ENCODE measurements at regions not wholly inside any gene's neighbourhood (a gene's known extent, or its start where the extent isn't known, plus 50 kb on each side); places are given as distances from the start of the nearest gene placed in this dataset.
"Not testable (repeated sequence)": the region's sequence is repeated elsewhere in the genome, so short reads cannot be mapped to it uniquely, and the experiment has no call there.

DNA sequence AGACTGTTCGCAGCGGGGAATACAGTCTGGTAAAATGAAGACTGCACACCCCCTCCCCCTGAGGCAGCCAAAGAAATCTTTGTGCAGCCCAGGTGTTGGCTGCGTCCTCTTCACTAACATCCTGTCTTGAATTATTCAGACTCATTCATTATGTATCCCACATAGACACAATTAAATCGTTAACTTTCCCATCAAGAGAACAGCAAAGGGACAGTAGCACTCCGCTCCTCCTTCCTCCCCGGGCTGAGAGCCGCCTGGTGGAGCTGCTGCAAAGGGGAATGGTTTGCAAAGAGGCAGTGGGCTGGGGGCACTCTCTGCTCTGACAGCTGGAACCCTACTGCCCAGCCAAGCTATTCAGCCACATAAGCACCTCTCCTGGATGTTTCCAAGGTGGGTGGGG, 290.0 kb upstream of the SOX9 start:
- no peak for DNase-seq (ENCODE audit: low read depth in 4 of 4, low spot score in 2 of 4)

DNA sequence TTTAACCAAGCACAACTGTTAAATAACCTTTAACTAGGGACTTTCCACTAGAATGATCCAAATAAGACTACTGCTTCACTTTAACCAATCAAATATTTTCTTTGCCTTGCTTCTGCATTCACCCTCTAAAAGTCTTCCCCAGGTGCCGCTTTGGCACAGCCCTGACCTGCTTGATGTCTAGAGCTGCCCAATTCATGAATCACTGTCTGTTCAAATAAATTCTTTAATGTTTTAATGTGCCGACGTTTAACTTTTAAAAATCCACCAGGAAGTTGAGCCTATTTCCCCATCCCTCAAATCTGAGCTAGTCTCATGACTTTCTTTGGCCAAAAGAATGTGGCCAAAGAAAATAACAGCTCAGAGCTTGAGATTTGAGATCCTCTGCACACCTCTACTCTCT, 277.8 kb upstream of the SOX9 start:
- no peak for DNase-seq (ENCODE audit: low read depth in 4 of 4, low spot score in 2 of 4)

DNA sequence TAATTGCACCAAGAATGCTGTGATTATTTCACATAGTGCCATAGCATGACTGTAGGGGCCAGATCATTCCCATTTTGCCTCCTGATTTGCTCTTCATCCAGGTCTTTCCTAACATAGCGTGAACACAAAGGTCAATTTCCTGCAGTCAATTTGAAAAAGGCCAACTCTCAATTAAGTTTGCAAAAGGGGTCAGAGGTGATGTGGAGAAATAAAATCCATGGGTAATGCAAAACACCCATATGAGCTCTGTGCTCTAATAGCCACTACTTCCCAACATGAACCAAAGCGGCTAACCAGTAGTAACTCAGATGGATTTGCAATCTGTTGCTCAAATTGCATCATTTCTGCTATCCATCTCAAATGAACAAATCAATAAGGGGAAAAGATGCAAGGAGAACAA, 275.5 kb upstream of the SOX9 start:
- DNase-seq (ENCODE audit: low read depth in 4 of 4, low spot score in 2 of 4) = no peak

- DNase-seq (ENCODE audit: low read depth in 4 of 4, low spot score in 2 of 4) = no peak
These were observed 274.2 kb upstream of the SOX9 start for GRCh38 chr17:71846561-71847110.

DNA sequence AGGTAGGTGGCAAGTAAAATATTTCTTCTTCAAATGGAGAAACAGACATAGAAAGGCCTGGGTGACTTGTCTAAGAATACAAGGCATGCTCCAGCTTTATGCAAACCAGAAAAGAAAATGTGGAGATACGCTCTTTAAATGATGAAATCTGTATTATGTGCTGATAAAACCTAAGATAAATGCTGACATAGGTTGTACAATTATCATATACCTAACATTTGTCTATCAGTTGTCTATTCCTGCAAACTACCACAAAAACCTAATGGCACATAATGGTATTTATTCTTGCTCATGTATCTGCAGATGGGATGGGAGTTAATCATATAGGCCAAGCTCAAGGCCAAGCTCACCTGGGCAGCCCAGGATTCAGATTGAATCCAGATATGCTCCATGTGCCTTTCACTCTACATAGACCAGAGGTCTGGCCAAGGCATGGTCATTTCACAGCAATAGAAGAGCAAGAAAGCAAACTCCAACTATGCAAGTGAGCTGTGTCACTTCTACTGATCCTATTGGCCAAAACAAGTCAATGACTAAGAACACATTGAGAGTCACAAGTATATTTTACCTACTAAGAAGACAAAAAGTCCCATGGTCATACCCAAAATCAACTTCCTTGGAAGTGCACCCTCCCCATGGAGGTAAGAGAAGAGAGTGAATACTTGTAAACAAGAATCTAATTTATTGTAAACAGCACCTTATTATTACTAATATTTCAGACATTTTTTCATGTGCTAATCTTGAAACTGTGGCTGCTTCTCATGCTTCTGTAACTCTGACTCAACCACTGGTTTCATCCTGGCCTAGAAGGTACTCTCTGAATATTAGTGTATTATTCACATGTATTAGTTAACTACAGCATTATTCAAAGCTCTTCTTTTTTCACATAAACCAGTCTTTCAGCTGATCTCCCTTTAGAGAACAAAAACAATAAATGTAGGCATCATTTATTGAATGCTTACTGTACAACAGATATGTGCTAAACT, 270.7 kb upstream of the SOX9 start:
- no peak for DNase-seq (ENCODE audit: low read depth in 4 of 4, low spot score in 2 of 4)

- no peak for DNase-seq (ENCODE audit: low read depth in 4 of 4, low spot score in 2 of 4)
These were observed 270.0 kb upstream of the SOX9 start for GRCh38 chr17:71850812-71851211.

DNA sequence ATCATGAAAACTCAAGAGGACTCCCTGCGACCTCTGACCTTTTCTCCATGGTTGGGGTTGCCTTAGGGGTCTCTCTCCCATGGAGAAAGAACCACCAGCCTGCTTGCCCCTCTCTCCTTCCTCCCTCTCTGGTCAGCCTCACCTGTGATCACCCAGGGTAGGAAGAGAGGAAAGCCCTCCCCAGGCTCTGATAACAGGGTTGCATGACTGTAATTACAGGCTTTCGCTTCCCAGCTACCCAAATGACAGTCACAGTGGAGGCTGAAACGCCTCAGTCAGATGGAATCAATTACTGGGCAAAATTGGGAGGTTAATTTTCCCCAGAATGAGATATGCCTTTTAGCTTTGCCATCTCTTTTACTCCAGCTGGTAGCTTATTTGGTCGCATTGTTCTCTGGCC, 265.8 kb upstream of the SOX9 start:
- DNase-seq (ENCODE audit: low read depth in 4 of 4, low spot score in 2 of 4) = no peak

- no peak for DNase-seq (ENCODE audit: low read depth in 4 of 4, low spot score in 2 of 4)
These were observed 256.1 kb upstream of the SOX9 start for GRCh38 chr17:71864755-71865154.

DNA sequence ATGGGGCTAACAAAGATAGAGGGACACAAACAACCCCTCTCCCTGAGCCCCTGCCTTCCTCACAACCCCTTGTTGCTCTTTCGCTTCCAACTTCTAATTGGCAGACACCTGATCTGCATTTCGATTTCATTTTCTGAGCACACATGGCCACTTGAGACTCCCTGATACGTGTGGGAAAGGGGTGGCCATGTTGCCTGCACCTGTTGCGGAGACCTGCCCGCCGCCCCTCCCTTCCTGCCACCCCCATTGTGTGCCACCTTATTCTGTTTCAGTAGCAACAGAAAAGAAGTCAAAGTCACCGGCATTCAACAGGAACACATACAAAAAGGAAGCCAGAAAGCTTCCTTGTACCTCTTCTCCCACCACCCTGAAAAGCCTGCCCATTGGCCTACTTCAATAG, 254.7 kb upstream of the SOX9 start:
- DNase-seq (ENCODE audit: low read depth in 4 of 4, low spot score in 2 of 4) = no peak

DNA sequence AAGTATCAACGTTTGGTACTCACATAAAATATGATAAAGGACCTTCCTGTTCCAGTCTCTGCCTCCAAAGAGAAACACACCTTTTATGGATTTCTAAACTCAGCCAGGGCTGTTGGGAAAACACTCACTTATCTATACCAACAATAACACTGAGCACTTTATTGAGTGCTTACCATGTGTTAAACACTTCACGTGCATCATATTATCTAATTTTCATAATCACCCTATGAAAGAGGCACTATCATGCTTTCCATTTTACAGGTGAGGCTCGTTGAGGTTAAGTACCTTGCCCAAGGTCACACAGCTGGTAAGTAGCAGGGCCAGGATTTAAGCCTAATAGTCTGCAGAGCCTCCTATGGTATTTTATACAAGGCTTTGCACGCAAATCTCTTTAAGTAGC, 251.5 kb upstream of the SOX9 start:
- DNase-seq (ENCODE audit: low read depth in 4 of 4, low spot score in 2 of 4) = no peak

- no peak for DNase-seq (ENCODE audit: low read depth in 4 of 4, low spot score in 2 of 4)
These were observed 250.8 kb upstream of the SOX9 start for GRCh38 chr17:71869841-71870545.

GRCh38 chr17:71870546-71870862, 250.3 kb upstream of the SOX9 start:
- no peak for DNase-seq (ENCODE audit: low read depth in 4 of 4, low spot score in 2 of 4)

DNA sequence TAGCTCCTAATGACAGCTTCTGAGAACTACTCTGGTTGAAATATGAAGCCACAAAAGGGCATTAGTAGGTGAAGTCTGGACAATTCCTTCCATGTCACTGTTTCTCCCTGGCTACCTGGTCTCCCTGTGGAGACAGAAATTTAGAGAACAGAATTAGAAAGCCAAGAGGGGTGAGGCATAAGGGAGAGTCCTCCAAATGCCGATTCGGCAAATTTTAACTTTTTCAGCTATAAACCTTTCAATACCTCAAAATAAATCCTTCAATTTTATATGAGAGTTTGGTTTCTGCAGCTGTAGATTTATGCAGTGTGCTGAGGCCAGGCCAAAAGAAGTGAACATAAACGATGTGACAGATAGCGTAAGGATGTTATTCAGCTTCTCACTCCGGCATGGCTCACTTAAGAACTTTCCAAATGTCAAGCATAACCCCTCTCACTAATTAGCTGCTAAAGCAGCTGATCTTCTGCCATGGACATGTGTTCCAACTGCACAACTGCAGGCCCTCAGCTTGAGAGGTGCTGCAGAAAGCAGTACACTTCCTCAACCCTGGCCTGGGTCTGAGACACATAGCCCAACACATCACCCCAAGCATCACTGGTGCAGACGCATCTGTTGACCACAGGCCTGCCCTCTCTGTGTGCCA, 247.9 kb upstream of the SOX9 start:
- DNase-seq (ENCODE audit: low read depth in 4 of 4, low spot score in 2 of 4) = no peak

DNA sequence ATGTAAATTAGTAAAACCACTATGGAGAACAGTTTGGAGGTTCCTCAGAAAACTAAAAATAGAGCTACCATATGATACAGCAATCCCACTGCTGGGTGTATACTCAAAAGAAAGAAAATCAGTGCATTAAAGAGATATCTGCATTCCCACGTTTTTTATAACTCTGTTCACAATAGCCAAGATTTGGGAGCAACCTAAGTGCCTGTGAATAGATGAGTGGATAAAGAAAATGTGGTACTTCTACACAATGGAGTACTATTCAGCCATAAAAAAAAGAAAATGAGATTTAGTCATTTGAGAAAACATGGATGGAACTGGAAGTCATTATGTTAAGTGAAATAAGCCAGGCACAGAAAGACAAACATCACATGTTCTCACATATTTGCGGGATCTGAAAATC, 246.0 kb upstream of the SOX9 start:
- DNase-seq (ENCODE audit: low read depth in 4 of 4, low spot score in 2 of 4) = not testable (repeated sequence)

DNA sequence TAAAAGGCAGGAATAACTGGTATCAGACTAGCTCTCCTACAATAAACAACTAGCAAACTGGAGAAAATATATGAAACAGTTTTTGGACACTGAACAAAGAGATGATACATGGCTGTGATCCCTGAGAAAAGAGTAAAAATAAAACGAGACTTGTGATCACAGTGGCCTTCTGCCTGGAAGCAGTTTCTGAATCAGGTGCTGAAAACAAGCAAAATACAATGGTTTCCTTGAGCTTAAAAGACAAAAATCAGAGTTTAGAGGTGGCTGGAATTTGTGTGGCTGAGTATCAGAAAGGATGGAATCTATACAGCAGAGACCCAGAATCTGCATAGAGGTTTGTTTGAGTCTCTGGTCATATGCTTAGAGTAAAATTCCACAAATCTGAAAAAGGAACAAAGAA, 242.5 kb upstream of the SOX9 start:
- DNase-seq (ENCODE audit: low read depth in 4 of 4, low spot score in 2 of 4) = no peak

GRCh38 chr17:71878998-71879397, 241.8 kb upstream of the SOX9 start:
- no peak for DNase-seq (ENCODE audit: low read depth in 4 of 4, low spot score in 2 of 4)

GRCh38 chr17:71881041-71881440, 239.8 kb upstream of the SOX9 start:
- no peak for DNase-seq (ENCODE audit: low read depth in 4 of 4, low spot score in 2 of 4)

DNA sequence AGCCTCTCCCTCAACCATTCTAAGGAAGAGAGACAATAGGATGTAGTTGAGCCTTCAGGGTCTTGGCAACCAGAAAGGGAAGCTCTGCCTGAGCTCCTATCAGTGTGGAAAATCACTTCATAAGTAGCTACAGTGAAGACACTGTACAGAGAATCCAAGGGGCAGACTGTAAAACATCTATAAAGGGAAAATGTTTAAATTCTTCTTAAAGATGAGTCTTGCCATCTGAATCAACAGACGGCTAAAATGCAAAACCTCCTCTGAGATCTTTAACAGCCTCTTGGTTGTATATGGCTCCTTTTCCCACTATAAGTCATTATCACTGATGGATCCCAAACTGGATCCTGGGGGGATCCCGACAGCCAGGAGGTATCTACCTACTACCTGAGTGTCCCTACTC, 239.2 kb upstream of the SOX9 start:
- no peak for DNase-seq (ENCODE audit: low read depth in 4 of 4, low spot score in 2 of 4)

- DNase-seq (ENCODE audit: low read depth in 4 of 4, low spot score in 2 of 4) = no peak
These were observed 237.6 kb upstream of the SOX9 start for GRCh38 chr17:71883258-71883657.

DNA sequence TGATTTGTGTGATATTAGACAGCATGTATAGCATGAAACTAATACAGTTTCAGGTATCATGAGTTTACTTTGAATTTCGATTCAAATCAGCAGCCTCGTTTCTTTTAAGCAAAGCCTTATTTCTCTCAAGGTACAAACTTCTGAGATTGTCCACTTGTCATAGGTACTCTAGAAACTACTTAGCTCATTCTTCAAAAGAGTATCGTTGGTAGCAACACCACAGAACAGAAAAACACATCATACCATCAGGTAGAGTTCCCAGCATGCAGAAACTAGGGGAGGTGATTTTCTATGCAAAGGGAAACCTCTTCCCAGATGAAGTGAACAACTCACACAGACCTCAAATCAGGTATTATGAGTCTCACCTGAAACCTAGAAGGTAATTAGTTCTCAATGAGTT, 237.0 kb upstream of the SOX9 start:
- DNase-seq (ENCODE audit: low read depth in 4 of 4, low spot score in 2 of 4) = no peak

- no peak for DNase-seq (ENCODE audit: low read depth in 4 of 4, low spot score in 2 of 4)
These were observed 235.2 kb upstream of the SOX9 start for GRCh38 chr17:71885662-71886061.
